ENCODE measurements at regions not wholly inside any gene's neighbourhood (a gene's known extent, or its start where the extent isn't known, plus 50 kb on each side); places are given as distances from the start of the nearest gene placed in this dataset.
"Not testable (repeated sequence)": the region's sequence is repeated elsewhere in the genome, so short reads cannot be mapped to it uniquely, and the experiment has no call there.

DNA sequence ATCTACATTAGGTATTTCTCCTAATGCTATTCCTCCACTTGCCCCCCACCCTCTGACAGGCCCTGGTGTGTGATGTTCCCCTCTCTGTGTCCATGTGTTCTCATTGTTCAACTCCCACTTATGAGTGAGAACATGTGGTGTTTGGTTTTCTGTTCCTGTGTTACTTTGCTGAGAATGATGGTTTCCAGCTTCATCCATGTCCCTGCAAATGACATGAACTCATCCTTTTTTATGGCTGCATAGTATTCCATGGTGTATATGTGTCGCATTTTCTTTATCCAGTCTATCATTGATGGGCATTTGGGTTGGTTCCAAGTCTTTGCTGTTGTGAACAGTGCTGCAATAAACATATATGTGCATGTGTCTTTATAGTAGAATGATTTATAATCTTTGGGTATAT lies 50.6 kb upstream of the GRHL3 start:
- not testable (repeated sequence) for DNase-seq (ENCODE audit: low read depth in 2 of 2)

DNA sequence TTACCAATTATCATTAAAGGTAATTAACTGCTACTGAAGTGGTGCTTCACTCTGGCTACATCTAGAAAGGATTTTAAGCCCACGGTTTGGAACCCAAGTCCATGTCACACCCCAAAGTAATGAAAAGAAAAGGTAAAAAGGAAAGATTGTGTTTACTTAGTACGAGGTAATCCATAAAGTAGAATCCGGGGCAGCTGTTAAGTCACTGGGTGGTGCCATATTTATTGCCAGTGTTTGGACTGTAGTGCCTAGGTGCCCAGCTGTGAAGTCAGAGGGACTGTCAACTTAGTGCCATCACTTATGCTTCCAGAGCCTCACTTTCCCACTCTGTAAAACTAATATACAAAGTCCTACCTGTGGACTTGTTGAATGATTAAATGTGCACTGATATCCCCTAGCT lies 52.2 kb upstream of the GRHL3 start:
- no peak for DNase-seq (ENCODE audit: low read depth in 2 of 2)

GRCh38 chr1:24266398-24266941 lies 52.7 kb upstream of the GRHL3 start:
- DNase-seq (ENCODE audit: low read depth in 2 of 2): peak in 1 of 2 experiments; percentile 20

GRCh38 chr1:24263746-24264145 lies 55.4 kb upstream of the GRHL3 start:
- DNase-seq (ENCODE audit: low read depth in 2 of 2): no peak

- no peak for DNase-seq (ENCODE audit: low read depth in 2 of 2)
Observed at GRCh38 chr1:24263211-24263610, 55.9 kb upstream of the GRHL3 start.

DNA sequence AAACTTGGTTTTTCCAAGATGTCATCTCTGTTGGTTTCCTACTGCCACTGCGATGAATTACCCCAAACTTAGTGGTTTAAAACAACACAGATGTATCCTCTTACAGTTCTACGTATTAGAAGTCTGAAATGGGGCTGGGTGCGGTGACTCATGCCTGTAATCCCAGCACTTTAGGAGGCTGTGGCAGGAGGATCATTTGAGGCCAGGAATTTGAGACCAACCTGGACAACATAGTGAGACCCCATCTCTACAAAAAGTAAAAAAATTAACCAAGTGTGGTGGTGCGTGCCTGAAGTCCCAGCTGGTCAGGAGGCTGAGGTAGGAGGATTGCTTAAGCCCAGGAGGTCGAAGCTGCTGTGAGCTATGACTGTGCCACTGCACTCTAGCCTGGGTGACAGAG lies 57.2 kb upstream of the GRHL3 start:
- no peak for DNase-seq (ENCODE audit: low read depth in 2 of 2)

GRCh38 chr1:24258735-24259424 lies 60.3 kb upstream of the GRHL3 start:
- no peak for DNase-seq (ENCODE audit: low read depth in 2 of 2)

- no peak for DNase-seq (ENCODE audit: low read depth in 2 of 2)
Observed at GRCh38 chr1:24257373-24257772, 61.8 kb upstream of the GRHL3 start.

- DNase-seq (ENCODE audit: low read depth in 2 of 2): no peak
Observed at GRCh38 chr1:24256687-24257086, 62.5 kb upstream of the GRHL3 start.

- no peak for DNase-seq (ENCODE audit: low read depth in 2 of 2)
Observed at GRCh38 chr1:24255226-24255625, 63.9 kb upstream of the GRHL3 start.

DNA sequence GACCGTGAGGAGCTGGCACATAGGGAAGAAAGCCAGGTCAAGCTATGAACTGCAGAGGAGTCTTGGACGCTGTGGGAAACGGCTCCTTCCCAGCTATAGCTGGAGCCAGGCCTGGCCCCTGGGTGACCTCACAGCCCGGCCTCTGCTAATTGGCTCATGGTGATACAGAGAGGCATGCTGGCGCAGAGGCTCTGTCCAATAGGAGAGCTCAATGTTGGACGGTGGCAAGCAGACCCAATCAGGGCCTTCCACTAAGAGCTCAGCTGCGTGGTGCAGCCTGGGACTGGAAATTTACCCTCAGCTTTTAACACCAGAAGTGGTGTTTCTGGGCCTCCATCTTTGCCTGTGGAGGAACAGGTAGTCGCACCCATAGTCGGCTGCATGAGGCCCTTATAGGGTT lies 64.4 kb upstream of the GRHL3 start:
- DNase-seq (ENCODE audit: low read depth in 2 of 2): no peak

DNA sequence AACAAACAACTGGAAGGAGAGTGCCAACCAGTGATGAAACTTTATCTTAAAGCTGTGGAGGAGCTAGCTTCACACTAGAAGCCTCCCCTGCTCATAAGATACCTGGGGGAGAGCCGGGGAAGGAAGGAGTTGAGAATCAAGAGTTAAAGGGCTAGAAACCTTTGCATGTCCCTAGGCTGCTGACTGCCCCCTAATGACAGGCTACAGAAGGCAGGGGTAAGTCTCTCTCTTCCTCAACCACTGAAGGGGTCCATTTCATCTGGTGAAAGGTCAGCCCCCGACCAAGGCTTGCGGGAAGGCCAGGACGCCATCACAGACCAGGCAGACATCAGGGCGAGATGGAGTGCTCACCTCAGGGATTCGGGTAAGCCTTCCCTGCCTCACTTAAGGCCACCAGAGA lies 65.6 kb upstream of the GRHL3 start:
- no peak for DNase-seq (ENCODE audit: low read depth in 2 of 2)

DNA sequence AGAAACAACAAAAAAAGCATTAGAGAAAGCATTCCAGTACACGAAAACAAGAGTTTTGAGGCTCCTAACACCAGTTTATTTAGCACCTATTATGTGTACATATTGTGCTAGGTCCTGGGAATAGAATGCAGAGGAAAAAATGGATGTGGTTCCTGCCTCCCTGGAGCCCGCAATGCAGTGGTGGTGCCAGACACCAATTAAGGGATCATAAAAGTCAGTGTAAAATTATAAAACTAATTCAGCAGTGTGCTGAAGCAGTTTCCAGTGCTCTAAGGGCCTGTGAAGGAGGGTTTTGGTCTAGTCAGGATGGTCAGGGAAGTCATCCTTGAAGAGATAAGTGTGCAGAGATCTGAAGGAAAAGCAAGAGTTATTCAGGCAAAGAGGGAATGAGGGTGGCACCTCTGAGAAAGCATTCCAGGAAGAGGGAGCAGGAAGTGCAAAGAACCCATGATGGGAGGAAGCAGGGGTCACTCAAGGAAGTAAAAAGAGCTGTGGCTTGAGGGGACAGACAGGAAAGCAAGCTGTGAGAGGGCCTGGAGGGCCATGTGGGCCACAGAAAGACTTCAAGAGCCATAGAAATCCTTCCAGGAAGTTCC lies 65.2 kb upstream of the IFNLR1 start:
- no peak for DNase-seq (ENCODE audit: low read depth in 2 of 2)

- no peak for DNase-seq (ENCODE audit: low read depth in 2 of 2)
Observed at GRCh38 chr1:24251501-24251900, 64.4 kb upstream of the IFNLR1 start.

GRCh38 chr1:24250791-24251190 lies 63.7 kb upstream of the IFNLR1 start:
- no peak for DNase-seq (ENCODE audit: low read depth in 2 of 2)

GRCh38 chr1:24250224-24250623 lies 63.1 kb upstream of the IFNLR1 start:
- no peak for DNase-seq (ENCODE audit: low read depth in 2 of 2)

DNA sequence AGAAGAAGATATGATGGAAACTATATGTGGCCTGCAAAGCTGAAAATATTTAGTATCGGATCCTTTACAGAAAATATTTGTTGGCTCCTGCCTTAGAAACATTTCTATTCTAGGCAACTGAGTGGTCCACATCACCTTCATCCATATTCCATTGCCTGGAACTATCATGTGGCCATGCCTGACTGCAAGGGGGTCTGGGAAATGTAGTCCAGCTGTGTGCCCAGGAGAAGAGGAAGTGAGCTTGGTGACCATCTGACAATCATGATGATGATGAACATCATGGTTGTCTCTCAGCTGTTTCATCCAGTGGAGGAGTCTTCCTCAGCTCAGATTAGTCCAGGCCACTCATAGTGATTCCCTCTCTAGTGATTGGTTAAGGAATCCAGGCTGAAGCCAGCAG lies 61.8 kb upstream of the IFNLR1 start:
- no peak for DNase-seq (ENCODE audit: low read depth in 2 of 2)

- not testable (repeated sequence) for DNase-seq (ENCODE audit: low read depth in 2 of 2)
Observed at GRCh38 chr1:24247337-24247736, 60.2 kb upstream of the IFNLR1 start.

DNA sequence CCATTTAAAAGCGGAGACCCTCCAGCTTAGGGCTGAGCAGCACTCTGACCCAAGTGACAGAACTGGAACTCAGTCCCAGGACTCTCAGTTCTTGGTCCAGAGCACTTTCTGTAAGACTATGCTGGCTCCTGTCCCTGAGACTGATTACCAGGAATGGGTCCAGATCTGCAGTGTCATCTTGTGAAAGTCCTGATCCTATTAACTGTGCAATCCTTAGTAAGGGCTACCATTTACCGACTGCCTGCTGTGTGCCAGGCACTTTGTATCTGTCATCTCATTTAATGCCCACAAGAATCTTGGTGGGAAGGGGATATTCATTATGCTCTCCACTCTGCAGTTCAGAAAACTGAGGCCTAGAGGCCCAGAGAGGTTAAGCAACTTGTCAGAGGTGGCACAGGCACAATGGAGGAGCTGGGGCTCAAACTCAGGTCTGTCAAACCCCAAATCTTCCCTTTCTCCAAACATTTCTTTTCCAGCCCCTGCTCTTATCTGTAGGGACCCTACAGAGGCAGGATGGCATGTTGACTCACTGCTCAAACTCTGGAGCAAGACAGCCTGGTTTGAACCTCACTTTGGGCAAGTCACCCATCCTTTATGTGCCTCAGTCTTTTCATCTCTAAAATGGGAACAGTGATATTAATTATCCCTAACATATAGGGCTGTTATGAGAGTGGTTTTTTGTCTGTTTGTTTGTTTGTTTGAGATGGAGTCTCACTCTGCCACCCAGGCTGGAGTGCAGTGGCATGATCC lies 57.6 kb upstream of the IFNLR1 start:
- no peak for DNase-seq (ENCODE audit: low read depth in 2 of 2)

DNA sequence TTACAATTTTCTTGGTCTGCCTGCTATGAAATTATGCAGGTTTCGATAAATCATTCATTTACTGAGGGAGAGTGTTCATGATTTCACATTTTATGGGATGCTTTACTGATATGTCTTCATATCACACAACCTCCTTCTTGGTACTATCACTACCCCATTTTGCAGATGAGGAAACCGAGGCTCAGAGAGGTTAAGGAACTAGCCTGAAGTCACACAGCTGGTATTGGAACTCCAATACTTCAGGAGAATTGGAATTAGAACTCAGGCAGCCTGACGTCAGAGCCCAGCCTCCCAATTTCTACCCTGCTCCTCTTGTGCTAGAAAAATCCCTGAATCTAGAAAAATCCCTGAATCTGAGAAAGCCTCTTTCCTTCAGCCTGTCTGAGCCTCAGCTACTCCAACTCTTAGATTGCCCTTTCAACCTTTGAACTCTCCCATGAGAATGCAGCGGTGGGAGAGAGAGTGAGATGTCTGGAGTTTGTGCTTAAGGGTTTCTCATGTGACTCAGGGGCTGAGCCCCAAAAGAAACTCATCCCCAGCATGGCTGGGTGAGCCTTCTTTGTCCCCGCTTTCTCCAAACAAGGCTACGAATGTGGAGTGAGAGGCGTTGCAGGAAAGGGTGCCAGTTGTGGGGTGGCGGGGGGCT lies 50.8 kb upstream of the IFNLR1 start:
- no peak for DNase-seq (ENCODE audit: low read depth in 2 of 2)

DNA sequence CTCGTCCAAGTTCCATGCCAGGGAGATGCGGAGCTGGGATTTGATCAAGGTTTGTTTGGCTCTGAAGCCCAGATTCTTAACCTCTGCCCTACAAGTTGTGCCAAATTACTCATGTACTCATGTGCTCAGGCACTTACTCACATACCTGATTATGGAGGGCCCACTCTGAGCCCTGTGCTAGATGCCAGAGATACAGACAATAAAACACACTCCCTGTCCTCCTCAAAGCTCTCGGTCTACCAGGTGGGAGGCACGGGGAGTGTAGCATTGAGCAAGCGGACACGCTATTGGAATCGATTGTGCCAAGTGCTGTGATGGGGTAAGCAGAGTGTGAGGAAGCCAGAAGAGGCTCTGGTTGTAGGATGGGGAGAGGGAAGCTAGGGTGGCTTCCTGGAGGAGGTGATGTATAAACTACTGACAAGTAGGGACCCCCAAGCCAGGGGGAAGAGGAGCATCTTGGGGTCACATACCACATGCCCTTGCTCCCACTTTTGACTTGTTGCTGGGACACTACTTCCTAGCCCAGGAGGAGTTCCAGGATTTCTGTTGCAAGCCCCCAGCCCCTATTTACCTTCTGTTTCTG lies 49.8 kb upstream of the IFNLR1 start:
- peak in 1 of 2 experiments; percentile 2 for DNase-seq (ENCODE audit: low read depth in 2 of 2)

Measured in fibroblast of skin of left biceps (primary cell).